Epidermal melanocyte (primary cell): ENCODE measurements at regions not wholly inside any gene's neighbourhood (a gene's known extent, or its start where the extent isn't known, plus 50 kb on each side); places are given as distances from the start of the nearest gene placed in this dataset.

Source experiments
- DNase-seq: peaks from one replicate; pipeline ENCODE4 v3.0.0; 2011; ENCODE audit warnings: low spot score; ENCODE audit not compliant: insufficient read length

DNA sequence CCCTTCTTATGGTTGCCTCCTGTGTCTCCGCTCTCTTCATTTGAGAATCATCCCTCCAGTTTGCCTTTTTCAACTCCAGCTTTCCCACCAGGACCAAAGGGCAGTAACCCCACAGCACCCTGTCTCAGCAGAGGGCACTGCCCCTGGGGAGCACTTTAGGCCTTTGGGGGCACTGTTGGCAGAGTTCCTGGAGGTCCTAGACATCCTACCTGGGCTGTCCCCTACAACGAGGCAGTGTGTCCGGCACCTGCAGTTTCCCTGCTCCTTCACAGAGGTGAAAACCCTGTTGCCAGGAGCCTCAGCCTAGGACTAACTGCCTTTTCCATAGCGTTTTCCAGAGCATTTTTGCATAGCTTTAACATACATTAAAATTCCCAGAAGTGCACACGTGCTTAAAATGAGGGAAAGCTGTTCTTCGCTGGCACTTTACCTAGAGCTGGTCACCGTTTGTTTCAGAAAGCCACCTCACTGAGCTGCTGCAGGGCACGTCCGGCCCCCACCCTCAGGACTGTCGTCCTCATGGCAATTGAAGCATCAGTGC lies 234.9 kb downstream of the TEX29 start:
- DNase-seq: no peak

DNA sequence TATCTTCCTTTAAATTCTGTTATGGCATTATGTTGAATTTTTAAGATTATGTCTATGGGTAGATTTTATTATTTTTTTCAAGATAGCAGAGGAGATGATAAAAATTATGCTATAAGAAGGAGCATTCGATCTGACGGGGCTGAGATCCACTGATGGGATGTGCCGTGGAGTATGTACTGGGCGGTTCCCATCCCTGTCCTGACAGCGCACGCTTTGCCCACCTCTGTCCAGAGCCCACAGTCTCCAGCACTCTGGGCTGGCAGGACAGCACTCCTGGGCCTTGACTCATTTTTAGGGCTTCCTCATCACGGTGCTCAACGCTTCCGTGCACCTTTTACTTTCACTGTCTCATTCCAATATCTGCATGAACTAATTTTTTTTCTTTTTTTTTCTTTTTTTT lies 235.5 kb downstream of the TEX29 start:
- DNase-seq: no peak

DNA sequence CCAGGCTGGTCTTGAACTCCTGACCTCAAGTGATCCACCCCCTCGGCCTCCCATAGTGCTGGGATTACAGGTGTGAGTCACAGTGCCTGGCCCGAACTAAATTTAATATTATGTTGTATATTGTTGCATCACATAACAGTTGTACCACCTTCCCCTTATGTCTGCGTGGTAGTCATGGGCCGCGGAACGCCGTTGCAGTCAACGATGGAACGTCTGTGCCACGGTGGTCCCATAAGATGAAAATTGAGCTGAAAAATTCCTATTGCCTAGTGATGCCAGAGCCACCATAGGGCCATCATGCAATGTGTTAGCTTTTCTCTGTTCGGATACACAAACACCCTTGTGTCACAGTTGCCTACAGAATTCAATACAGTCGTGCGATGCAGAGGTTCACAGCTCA lies 236.1 kb downstream of the TEX29 start:
- no peak for DNase-seq

GRCh38 chr13:111557921-111558699 lies 237.7 kb downstream of the TEX29 start:
- no peak for DNase-seq

DNA sequence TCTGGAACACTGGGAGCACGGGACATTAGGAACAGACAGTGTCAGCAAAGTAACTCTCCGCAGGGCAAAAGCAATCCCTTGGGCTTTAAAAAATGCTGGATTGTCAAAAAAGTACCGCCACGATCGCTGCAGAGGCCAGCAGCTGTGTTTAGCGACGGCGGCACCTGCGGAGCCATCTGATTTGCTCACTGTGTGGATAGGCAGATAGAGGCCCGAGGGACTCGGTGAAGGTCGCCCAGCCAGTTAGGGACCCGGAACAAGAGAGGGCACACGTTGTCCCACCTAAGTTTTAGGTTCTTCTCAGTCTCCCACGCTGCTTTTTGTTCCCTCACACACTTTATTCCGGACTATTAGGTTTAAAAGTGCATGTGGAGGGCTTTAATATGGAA lies 238.3 kb downstream of the TEX29 start:
- DNase-seq: no peak

GRCh38 chr13:111559612-111560403 lies 239.4 kb downstream of the TEX29 start:
- DNase-seq: no peak

- DNase-seq: no peak
Measured at GRCh38 chr13:111561091-111561781, 240.8 kb downstream of the TEX29 start.

GRCh38 chr13:111562716-111563115 lies 242.3 kb downstream of the TEX29 start:
- DNase-seq: no peak

DNA sequence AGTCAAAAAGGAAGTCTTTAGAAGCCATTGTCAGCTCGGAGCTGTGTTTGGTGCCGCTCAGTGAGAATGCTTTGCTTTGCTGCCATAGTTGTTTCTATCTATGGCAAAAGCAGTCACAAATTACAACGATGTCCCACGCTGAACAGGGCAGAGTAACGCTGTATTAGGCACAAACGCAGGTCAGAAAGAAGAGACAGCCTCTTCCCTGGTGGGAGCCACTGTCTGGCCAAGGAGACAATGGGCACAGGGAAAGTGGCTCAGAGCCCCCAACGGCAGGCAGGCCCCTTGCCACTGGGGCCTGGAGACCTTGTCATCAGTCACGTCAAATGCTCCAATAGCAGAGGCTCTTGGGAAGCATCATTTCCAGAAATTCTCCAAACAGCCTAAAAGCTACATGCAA lies 244.2 kb downstream of the TEX29 start:
- no peak for DNase-seq

DNA sequence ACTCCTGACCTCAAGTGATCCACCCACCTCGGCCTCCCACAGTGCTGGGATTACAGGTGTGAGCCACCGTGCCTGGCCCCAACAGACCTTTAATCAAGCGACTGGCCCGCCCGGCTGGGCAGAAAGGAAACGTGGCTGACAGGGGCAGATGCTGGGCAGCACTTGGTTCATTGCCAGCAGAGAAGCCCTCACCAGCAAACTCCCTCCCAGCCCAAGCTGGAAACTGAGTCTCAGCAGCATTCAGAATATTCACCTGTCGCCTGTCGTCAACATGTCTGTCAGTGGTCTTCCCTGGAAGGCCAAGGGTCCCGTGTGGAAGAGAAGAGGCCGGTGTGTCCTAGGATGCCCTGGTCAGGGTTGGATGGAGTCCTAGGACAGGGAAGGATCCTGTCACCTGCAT lies 245.0 kb downstream of the TEX29 start:
- no peak for DNase-seq

GRCh38 chr13:111566567-111566966 lies 246.1 kb downstream of the TEX29 start:
- no peak for DNase-seq

GRCh38 chr13:111567637-111568036 lies 247.2 kb downstream of the TEX29 start:
- no peak for DNase-seq

DNA sequence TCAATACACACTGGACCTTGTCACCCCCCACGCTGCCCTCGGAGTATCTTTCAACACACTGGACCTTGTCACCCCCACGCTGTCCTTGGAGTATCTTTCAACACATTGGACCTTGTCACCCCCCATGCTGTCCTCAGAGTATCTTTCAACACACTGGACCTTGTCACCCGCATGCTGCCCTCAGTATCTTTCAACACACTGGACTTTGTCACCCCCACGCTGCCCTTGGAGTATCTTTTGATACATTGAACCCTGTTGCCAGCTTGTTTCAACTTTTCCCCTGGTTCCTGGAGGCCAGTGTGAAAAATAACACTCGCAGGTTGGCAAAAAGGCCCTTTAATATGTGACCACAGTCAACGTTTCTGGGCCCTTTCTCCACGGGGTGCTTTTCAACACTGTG lies 247.8 kb downstream of the TEX29 start:
- DNase-seq: no peak

DNA sequence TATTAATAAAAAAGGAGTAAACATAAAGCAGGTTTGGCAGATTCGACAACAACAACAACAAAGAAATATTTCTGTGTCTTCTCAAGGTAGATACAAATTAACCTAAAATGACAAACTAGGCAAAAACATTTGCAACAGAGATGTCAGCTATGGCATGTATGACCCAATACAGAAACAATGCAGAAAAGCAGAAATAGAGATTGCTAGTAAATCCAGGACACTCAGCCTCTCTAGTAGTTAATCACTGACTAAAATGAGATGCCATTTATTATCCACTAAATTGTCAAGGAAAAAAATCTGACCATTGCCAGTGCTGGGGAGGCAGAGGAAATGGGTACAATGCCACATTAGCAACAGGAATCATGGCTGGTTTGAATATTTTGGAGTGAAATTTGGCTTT lies 250.5 kb downstream of the TEX29 start:
- DNase-seq: no peak

DNA sequence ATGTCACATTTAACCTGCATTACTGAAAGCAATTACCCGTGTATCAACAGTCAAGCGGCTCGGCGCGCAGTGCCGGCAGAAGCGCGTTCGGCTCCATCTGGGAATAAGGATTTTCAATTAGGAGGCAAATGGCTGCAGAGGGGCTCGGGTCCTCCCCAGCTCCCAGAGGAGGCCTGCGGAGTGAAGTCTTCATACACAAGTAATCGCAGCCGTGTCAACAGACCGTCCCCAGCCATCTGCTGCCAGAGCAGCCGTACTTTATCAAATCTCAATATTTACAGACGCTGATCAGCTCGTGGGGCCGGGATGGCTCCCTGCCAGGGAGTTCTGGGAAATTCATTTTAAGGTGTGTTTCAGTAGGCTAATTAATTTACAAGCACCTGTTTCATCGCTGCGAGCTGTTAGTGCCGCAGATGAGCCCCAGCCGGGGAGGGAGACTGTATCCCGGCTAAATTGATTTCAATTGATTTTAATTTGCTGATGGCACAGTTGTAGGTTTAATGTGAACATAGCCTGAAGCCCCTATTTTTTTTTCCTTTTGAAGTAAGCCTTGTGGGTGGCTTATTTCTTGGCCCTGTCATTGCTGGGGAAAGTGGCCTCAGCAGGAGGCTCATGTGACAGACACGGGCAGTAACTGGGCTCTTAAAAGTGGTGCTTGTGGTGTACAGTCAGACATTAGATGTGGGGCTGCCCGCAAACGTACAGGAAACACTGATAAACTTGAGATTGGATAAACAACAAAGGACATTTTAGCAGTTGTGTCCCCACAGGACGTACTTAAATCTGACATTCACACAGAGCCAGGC lies 252.7 kb downstream of the TEX29 start:
- DNase-seq: no peak

DNA sequence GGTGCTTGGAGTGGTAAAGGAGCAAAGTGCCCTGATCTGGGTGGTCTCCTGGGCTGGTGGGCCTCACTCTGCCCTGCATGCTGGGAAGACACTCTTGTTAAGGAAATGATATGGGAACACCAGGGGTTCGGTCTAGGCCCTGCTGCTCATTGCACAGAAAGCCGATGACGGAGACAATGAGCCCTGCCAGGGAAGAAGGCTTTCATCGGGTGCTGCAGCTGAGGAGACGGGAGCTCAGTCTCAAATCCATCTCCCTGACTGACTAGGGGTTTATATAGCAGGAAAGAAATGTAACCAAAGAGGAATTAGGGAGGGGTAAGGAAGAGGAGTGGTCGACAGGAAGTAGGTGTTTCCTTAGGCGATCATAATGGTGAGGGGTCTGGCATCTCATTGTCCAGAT lies 253.4 kb downstream of the TEX29 start:
- DNase-seq: no peak

GRCh38 chr13:111575276-111575675 lies 254.8 kb downstream of the TEX29 start:
- no peak for DNase-seq

- no peak for DNase-seq
Measured at GRCh38 chr13:111575719-111576118, 255.3 kb downstream of the TEX29 start.

DNA sequence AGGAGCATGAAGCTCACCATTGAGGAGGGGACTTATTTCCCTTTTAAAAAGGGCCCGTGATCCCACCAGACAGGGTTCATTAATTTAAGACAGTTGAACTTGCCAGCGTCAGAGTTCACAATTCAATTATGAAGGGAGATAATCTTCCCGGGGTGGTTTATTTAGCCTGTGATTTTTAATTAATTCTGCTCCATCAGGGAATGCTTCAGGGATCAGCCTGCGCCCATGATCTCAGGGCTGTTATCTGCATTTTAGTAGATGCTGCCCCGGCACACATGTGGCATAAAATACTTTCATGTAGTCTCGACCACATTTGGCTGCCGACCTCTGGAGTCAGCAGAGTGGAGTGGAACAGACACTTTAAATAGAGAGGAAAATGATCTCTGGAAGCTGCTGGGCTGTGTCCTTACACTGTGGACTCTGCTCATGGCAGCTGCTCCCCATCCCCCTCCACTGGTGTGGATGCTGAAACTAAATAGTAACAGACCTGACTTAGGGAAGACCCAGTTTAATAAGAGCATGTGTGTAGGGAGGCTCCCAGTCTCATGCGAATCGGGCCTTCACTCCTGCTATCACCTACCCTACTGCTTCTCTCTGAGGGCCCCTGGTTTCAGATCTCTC lies 256.9 kb downstream of the TEX29 start:
- DNase-seq: no peak

DNA sequence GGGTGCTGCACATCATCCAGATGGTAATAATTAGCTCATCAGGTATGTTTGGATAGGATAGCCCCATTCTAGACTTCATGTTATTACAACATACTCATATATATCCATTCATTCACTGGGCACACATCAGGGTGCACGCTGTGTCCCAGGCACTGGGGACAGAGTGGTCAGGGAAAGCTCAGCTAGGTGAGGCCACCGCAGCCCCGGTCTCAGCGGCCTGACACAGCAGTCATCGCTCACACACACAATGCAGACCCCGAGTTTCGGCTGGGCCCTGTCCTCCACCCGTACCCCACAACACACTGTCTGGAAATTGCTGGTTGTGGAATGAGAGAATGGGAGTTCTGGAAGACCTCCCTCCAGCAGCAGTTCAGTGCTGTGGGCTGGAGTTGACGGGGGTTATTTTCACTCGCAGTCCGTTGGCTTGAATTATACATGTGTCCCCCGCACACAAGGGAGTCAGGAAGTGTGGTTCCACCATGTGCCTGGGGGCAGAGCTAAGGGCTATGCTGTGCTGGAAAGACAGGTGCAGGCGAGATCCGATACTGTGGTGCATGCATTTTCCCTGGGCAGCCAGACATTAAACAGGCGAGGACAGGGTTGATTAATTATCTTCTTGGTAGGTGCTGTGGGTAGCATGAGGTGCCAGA lies 257.6 kb downstream of the TEX29 start:
- no peak for DNase-seq
